ENCODE measurements at regions not wholly inside any gene's neighbourhood (a gene's known extent, or its start where the extent isn't known, plus 50 kb on each side); places are given as distances from the start of the nearest gene placed in this dataset.

GRCh38 chr11:92440701-92441442, 216.3 kb downstream of the FAT3 start:
- Histone ChIP-seq H2BK120ac (ENCODE audit: low read depth, low read length, poor library complexity, severe bottlenecking) (no peak overlapping the region), H3K79me1 (ENCODE audit: insufficient read depth, low read depth, low read length, poor library complexity, severe bottlenecking) (peaks cover 2% of the 10 kb centered on the region), H3K23me2 (ENCODE audit: insufficient read length, low read depth, low read length, poor library complexity, severe bottlenecking) (no peaks in the 10 kb centered on the region), H3K4me1 (ENCODE audit: insufficient read depth, low read length) (peaks cover 7% of the 10 kb centered on the region), H3K9ac (ENCODE audit: extremely low read depth, insufficient read length, low read length) (no peak overlapping the region), H2BK5ac (ENCODE audit: insufficient read length, low read length) (no peak overlapping the region), H3K23ac (ENCODE audit: insufficient read length, low read depth, low read length) (peak overlapping the region; percentile 52), H2AK5ac (ENCODE audit: insufficient read length, low read length) (no peak overlapping the region), H3K79me2 (ENCODE audit: insufficient read depth, low read length) (no peaks in the 10 kb centered on the region; the same call in 1 of the 2 replicates), H3K27me3 (ENCODE audit: insufficient read depth, low read length) (no peaks in the 10 kb centered on the region), H4K91ac (ENCODE audit: insufficient read length, low read depth, low read length) (no peak overlapping the region), H3K27ac (ENCODE audit: insufficient read length, low read depth, low read length) (peak overlapping the region; percentile 93), H4K8ac (replicated peaks; ENCODE audit: insufficient read length, low read depth, low read length) (no peak overlapping the region), H3K4me2 (ENCODE audit: insufficient read depth, insufficient read length, low read length) (peak overlapping the region; percentile 40), H3K4ac (ENCODE audit: low read depth, low read length) (no peak overlapping the region), H3T11ph (ENCODE audit: low read length) (no peak overlapping the region), H2BK15ac (ENCODE audit: low read depth, low read length) (no peak overlapping the region), H2BK20ac (ENCODE audit: low read depth, low read length, poor library complexity, severe bottlenecking) (no peak overlapping the region), H2BK12ac (ENCODE audit: insufficient read length, low read depth, low read length) (peak overlapping the region; percentile 90), H4K20me1 (ENCODE audit: control insufficient read depth, insufficient read depth, insufficient read length) (no peaks in the 10 kb centered on the region), H3K56ac (ENCODE audit: insufficient read length, low read depth, low read length) (no peak overlapping the region), H3K9me3 (ENCODE audit: control insufficient read depth, low read depth, low read length) (no peaks in the 10 kb centered on the region), H4K5ac (ENCODE audit: insufficient read length, low read depth, low read length) (no peak overlapping the region), H2AFZ (ENCODE audit: low read length) (no peak overlapping the region), H3K14ac (ENCODE audit: insufficient read depth, low read length) (no peak overlapping the region), H3K18ac (ENCODE audit: insufficient read length, low read depth, low read length) (no peak overlapping the region)
- 100% methylated on average over 1 of the region's 4 CpGs for WGBS (ENCODE audit: extremely low coverage, insufficient read length, low lambda C conversion rate)
- Mint-ChIP-seq H3K36me3 (ENCODE audit: insufficient read depth in 1 of 3, low read depth in 3 of 3) (no peaks in the 10 kb centered on the region), H3K9me3 (no peaks in the 10 kb centered on the region), H3K4me3 (0 out of 5 replicates have a peak overlapping the region, but pooled peaks of 1 of the 2 experiments have one; percentile 16), H3K27me3 (ENCODE audit: low read depth) (no peaks in the 10 kb centered on the region), H3K27ac (peak overlapping the region; percentile 90 to 97 (median 93); a peak in 6 of 7 replicates), H3K4me1 (peaks cover 27 to 37% of the 10 kb centered on the region in 2 experiments)
- no peak for TF ChIP-seq CTCF (conservative IDR thresholded peaks at IDR 0.05)
- no peak for DNase-seq
